GM18909 (cell line): ENCODE measurements at regions not wholly inside any gene's neighbourhood (a gene's known extent, or its start where the extent isn't known, plus 50 kb on each side); places are given as distances from the start of the nearest gene placed in this dataset.

ENCODE experiments used
- ATAC-seq: cut with Tn5 transposase; IDR thresholded peaks from one replicate; pipeline ENCODE4 v1.9.1; 2021; ENCODE audit warnings: mild to moderate bottlenecking; ENCODE audit not compliant: unreplicated experiment, poor library complexity

- no peak for ATAC-seq
Measured at GRCh38 chr9:16322849-16323248, 547.6 kb downstream of the BNC2 start.

DNA sequence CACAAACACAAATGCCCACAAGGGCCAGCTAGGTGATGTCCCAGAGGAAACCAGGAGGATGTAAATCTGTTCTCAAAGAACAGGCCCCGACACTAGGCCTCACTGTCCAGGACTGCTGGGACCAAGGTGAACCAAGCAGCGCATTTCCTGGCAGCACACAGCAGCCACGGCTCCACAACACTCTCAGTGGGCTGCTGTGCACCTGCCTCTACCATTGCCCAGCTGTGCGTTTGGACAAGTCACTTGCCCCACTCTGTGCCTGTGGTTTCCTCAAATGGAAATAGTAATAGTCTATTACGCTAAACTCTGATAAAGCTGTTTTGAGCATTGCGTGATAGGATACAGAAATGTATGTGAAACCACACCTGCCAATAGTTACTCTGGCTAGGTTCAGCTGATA is 544.5 kb downstream of the BNC2 start:
- no peak for ATAC-seq

GRCh38 chr9:16328349-16328748 is 542.1 kb downstream of the BNC2 start:
- no peak for ATAC-seq

GRCh38 chr9:16329671-16330113 is 540.8 kb downstream of the BNC2 start:
- ATAC-seq = no peak

DNA sequence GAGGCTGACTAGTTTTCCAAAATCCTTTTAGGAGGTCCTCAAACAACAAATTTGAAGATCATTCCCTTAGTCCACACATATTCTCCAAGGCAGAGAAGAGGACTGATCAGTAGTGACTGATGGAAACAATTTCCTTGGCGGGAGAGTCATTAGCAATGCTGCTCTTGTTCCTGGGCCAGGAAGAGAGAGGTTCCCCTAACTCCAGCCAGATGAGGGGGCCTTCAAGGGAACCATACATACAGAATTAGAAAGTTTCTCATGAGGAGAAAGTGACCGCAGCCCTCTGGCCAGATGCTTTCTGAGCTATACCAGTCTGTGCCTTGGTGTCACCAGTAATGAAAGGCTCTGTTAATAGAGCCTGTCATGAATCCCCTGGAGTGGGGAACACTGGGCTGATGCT is 539.4 kb downstream of the BNC2 start:
- ATAC-seq = no peak

GRCh38 chr9:16331527-16331926 is 538.9 kb downstream of the BNC2 start:
- no peak for ATAC-seq

DNA sequence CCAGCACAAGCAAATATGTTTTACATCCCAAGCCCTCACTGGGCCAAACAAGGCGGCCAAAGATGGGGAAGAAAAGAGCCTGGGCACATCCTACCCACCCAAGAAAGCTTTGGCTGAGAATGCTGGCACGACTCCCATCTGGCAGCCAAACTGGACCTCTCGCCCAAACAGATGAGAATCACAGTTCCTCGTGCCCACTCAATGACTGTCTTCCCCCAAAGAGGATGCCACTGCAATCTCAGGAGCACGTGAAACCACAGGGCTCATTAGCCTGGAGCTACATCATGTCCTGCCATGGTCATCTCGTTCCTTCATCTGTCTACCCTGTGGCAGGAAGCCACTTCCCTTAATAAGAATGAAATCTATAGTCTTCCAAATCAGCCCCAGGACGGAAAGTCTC is 536.8 kb downstream of the BNC2 start:
- ATAC-seq = no peak

- ATAC-seq = no peak
Measured at GRCh38 chr9:16335788-16336580, 534.5 kb downstream of the BNC2 start.

GRCh38 chr9:16336833-16337232 is 533.6 kb downstream of the BNC2 start:
- ATAC-seq = no peak

GRCh38 chr9:16337322-16338029 is 533.0 kb downstream of the BNC2 start:
- no peak for ATAC-seq

GRCh38 chr9:16341177-16341576 is 529.3 kb downstream of the BNC2 start:
- ATAC-seq = no peak

DNA sequence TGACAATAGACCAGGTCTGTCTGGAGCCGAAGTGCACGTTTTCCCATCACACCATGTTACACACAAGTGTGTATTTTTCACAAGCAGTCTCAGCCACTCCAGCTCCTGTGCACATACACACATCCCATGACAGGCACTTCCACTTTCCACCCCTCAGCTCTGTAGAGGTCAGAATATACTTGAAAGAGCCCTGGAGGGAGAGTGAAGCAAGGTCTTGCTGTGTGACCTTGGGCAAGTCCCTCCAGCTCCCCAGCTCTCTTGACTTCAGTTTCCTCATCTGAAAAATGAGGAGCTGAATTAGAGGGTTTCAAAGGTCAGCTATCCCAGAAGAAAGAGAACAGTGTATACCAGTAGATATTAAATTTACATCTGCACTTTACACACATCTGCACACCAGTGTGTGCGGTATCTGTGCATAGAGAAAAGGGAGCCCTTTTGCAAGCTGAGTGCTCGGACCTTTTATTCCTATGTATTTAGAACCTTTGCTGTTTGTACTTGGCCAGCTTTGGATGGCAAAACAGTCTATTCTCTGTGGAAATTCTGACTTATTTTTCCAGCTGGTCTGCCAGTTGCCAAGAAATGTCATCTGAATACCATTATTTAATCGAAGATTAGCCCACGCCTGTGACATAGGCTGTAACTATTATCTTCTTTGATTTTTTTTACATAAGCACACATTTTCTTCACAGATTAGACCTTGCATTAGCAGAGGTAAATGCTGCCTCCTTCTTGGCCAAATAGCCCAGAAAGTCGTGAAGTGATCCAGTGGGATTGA is 528.0 kb downstream of the BNC2 start:
- ATAC-seq = no peak

- ATAC-seq = no peak
Measured at GRCh38 chr9:16343249-16344237, 526.9 kb downstream of the BNC2 start.

GRCh38 chr9:16344343-16344742 is 526.1 kb downstream of the BNC2 start:
- no peak for ATAC-seq

DNA sequence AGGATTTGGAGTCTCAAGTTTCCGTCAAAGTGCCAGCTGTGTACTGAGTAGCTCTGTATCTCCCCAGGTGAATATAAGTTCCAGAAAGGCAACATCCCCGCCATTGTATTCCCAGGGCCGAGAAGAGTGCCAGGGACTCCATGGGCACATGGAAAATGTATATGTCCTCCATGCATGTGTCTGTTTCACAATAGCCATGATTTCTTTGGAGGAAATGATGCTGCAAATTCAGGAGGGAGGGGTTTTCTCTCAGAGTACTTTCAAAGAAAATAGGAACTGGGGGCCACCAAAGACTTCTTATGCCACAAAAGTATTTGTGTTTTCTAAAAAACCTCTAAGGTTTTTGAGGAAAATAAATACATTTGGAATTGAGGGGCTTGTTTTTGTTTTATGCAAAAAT is 524.6 kb downstream of the BNC2 start:
- ATAC-seq = no peak

- no peak for ATAC-seq
Measured at GRCh38 chr9:16347886-16348285, 522.6 kb downstream of the BNC2 start.

- no peak for ATAC-seq
Measured at GRCh38 chr9:16348531-16348930, 521.9 kb downstream of the BNC2 start.

GRCh38 chr9:16352251-16352650 is 518.2 kb downstream of the BNC2 start:
- no peak for ATAC-seq

DNA sequence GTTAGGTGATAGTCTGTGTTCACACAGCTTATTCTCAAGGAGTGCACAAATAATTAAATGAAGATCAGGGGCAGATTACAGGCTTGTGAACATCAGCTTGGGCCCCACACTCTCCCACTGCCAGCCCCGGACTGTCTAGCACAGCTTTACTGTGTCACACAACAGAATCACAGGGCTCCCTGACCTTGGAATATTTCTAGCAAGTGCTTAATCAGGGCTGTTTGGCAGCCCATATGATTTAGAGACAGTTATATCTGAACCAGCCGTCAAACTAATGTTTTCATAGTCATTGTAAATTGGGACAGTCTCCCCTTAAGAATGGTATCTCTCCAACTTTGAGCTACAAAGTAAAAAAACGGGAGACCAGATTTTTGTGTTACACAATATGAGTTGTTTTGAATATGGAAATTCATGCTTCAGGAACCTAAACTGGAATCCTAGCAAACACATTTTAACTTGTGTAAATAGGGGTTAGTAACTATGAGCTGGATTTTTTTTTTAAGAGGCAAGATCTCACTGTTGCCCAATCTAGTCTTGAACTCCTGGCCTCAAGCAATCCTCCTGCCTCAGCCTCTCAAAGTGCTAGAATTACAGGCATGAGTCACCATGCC is 517.6 kb downstream of the BNC2 start:
- no peak for ATAC-seq
